ENCODE measurements at regions not wholly inside any gene's neighbourhood (a gene's known extent, or its start where the extent isn't known, plus 50 kb on each side); places are given as distances from the start of the nearest gene placed in this dataset.

DNA sequence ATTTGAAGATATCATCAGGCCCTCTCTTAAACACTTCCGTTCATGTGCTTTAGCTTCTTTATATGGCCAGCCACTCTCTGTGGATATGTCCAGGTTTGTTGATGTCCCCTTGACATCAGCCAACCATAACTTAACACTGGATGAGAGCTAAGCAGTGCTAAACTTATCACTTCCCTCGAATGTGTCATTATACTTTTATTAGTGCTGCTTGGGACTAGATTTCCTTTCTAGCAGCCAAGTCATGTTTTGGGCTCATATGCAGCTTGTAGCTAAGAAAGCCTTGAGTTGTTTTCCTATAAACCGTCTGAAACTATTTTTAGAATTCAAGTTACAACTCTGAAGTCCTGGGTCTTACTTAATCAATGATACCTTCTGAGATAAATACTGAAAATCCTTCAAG lies 144.8 kb upstream of the TNP1 start:
- TF ChIP-seq, protein P1, sequence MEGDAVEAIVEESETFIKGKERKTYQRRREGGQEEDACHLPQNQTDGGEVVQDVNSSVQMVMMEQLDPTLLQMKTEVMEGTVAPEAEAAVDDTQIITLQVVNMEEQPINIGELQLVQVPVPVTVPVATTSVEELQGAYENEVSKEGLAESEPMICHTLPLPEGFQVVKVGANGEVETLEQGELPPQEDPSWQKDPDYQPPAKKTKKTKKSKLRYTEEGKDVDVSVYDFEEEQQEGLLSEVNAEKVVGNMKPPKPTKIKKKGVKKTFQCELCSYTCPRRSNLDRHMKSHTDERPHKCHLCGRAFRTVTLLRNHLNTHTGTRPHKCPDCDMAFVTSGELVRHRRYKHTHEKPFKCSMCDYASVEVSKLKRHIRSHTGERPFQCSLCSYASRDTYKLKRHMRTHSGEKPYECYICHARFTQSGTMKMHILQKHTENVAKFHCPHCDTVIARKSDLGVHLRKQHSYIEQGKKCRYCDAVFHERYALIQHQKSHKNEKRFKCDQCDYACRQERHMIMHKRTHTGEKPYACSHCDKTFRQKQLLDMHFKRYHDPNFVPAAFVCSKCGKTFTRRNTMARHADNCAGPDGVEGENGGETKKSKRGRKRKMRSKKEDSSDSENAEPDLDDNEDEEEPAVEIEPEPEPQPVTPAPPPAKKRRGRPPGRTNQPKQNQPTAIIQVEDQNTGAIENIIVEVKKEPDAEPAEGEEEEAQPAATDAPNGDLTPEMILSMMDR (IDR thresholded peaks at IDR 0.05; ENCODE audit: low read depth, low read length), result no peak
- TF ChIP-seq, protein P2, sequence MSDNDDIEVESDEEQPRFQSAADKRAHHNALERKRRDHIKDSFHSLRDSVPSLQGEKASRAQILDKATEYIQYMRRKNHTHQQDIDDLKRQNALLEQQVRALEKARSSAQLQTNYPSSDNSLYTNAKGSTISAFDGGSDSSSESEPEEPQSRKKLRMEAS (IDR thresholded peaks at IDR 0.05; ENCODE audit: low read depth, low read length), result no peak
- TF ChIP-seq MYC (IDR thresholded peaks at IDR 0.05; ENCODE audit: low read depth, low read length) (no peak), POLR2A (IDR thresholded peaks at IDR 0.05; ENCODE audit: extremely low read depth, insufficient read length) (no peak)
- no peak for DNase-seq (ENCODE audit: low read depth)
- no peak overlapping the region for H3K4me3 ChIP-seq (ENCODE audit: low read depth, low read length)

DNA sequence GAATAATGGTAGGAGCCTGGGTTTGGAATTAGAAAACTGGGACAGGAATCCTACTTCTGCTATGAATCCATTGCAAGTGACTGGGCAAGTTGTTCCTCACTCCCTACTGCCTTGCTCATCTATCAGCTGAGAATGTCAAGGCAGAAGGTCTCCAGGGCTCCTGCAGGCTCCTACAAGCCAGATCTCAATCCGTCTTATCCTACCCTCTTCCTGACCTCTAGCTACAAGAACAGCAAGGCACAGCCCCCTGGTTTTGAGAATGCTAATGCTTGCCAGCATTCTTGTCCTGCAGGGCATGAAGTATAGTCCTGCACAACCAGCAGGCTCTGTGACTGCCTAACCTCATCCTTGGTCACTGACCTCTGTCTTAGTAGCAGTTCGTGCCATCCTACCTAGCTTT lies 141.9 kb upstream of the TNP1 start:
- TF ChIP-seq, protein P2 (IDR thresholded peaks at IDR 0.05; ENCODE audit: low read depth, low read length), result no peak
- no peak for TF ChIP-seq MYC (IDR thresholded peaks at IDR 0.05; ENCODE audit: low read depth, low read length)
- TF ChIP-seq, protein P1 (IDR thresholded peaks at IDR 0.05; ENCODE audit: low read depth, low read length), result no peak
- no peak for TF ChIP-seq POLR2A (IDR thresholded peaks at IDR 0.05; ENCODE audit: extremely low read depth, insufficient read length)
- no peak overlapping the region for H3K4me3 ChIP-seq (ENCODE audit: low read depth, low read length)
- no peak for DNase-seq (ENCODE audit: low read depth)

DNA sequence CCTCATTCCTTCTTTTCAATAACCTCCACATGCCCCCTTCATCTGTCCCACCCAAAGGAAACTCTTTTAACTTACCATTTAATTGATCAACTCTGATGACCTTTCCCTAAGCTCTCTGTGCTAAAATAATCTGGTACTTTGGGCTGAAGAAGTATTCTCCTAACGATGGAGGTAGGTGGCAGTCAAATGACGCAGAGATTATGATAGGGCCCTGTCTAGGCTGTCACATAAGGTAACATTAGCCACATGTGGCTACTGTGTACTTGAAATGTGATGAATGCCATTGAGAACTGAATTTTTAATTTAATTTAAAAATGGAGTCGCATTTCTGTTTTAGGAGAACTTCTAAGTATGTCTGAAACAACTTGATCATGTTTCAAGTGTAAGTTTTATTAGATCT lies 140.5 kb upstream of the TNP1 start:
- no peak overlapping the region for H3K4me3 ChIP-seq (ENCODE audit: low read depth, low read length)
- TF ChIP-seq, protein P1 (IDR thresholded peaks at IDR 0.05; ENCODE audit: low read depth, low read length), result no peak
- TF ChIP-seq, protein P2 (IDR thresholded peaks at IDR 0.05; ENCODE audit: low read depth, low read length), result no peak
- no peak for TF ChIP-seq MYC (IDR thresholded peaks at IDR 0.05; ENCODE audit: low read depth, low read length)
- no peak for TF ChIP-seq POLR2A (IDR thresholded peaks at IDR 0.05; ENCODE audit: extremely low read depth, insufficient read length)
- DNase-seq (ENCODE audit: low read depth), result peak; percentile 15

DNA sequence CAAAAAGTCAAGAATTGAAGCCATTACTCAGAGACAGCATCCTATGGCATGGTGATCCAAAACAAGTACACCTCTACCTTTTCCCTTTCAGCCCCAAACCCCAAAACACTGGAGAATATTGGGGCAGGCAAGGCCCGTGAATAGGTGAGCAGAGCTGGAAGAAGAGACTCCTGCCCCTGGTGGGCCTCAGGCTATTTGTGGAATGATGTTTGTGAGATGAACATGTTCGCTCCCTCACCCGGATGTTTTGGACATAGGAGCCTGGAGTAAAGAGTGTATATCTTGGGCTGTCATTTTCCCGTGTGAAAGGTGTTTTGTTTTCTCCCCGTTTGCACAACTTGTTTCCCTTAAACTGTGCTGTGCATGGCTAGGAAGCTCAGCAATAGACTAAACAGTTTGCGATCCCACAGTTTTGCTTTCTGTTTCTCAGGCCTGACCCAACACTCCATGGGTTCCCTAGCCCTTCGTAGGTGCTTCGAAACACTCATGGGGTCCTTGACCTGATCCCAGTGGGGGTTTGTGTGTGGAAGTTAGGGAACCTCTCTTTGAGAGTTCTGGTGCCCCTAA lies 136.5 kb upstream of the TNP1 start:
- no peak for DNase-seq (ENCODE audit: low read depth)
- TF ChIP-seq, protein P2 (IDR thresholded peaks at IDR 0.05; ENCODE audit: low read depth, low read length), result no peak
- TF ChIP-seq MYC (IDR thresholded peaks at IDR 0.05; ENCODE audit: low read depth, low read length), result no peak
- TF ChIP-seq, protein P1 (IDR thresholded peaks at IDR 0.05; ENCODE audit: low read depth, low read length), result no peak
- no peak for TF ChIP-seq POLR2A (IDR thresholded peaks at IDR 0.05; ENCODE audit: extremely low read depth, insufficient read length)
- H3K4me3 ChIP-seq (ENCODE audit: low read depth, low read length), result no peak overlapping the region

DNA sequence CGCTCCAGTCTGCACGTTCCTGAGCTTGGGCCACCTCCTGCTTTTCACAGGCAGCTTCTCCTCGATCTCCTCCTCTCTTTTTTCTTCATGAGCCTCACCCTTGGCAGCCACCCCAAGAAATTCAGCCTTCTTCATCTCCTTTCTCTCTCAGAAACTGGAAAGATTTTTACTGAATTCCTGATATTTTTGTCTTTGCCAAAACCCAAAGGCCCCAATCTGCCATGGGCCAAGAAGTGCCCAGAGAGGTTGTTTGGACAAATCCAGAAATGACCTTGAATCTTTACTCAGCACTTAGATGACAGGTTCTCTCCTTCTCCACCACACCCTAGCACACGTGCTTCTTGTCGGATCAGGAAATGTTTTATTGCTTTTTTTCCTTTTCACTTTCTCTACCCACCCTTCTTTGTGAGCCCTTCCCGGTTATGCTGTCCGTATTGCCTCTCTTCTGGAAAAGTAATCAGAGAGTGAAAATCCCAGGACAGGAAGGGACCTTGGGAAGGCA lies 134.5 kb upstream of the TNP1 start:
- H3K4me3 ChIP-seq (ENCODE audit: low read depth, low read length), result no peak overlapping the region
- DNase-seq (ENCODE audit: low read depth), result no peak
- TF ChIP-seq, protein P1 (IDR thresholded peaks at IDR 0.05; ENCODE audit: low read depth, low read length), result no peak
- TF ChIP-seq, protein P2 (IDR thresholded peaks at IDR 0.05; ENCODE audit: low read depth, low read length), result no peak
- no peak for TF ChIP-seq MYC (IDR thresholded peaks at IDR 0.05; ENCODE audit: low read depth, low read length)
- no peak for TF ChIP-seq POLR2A (IDR thresholded peaks at IDR 0.05; ENCODE audit: extremely low read depth, insufficient read length)

Measured in NB4 (cell line).